Calu3 (cell line): ENCODE measurements at regions not wholly inside any gene's neighbourhood (a gene's known extent, or its start where the extent isn't known, plus 50 kb on each side); places are given as distances from the start of the nearest gene placed in this dataset.

Source experiments
- BruUV-seq: library from RNA; stranded (reverse); fragments of 400-500 nt; replicated peaks from 2 replicates; lab custom pipeline; 2021; lab: Mats Ljungman, UMichigan
- CTCF ChIA-PET: fragments of 300-600 bp; sonication (Branson Sonifier 250); formaldehyde crosslinking; loops from one replicate; lab custom pipeline; 2022; ENCODE audit warnings: antibody characterized with exemption; lab: Charles Lee
- DNase-seq: peaks from one replicate; pipeline ENCODE4 v3.0.0; 2022
- H3K27ac Mint-ChIP-seq: one replicate; pipeline ENCODE4 v1.8.0; 2022; ENCODE audit warnings: mixed read lengths; ENCODE audit not compliant: unreplicated experiment
- H3K27me3 Mint-ChIP-seq: one replicate; pipeline ENCODE4 v1.8.0; 2022; ENCODE audit warnings: mixed read lengths; ENCODE audit not compliant: unreplicated experiment
- H3K36me3 Mint-ChIP-seq: one replicate; pipeline ENCODE4 v1.8.0; 2022; ENCODE audit warnings: mild to moderate bottlenecking, moderate library complexity, mixed read lengths; ENCODE audit not compliant: insufficient read depth, unreplicated experiment
- H3K4me1 Mint-ChIP-seq: one replicate; pipeline ENCODE4 v1.8.0; 2022; ENCODE audit warnings: mild to moderate bottlenecking, low read depth, mixed read lengths; ENCODE audit not compliant: unreplicated experiment
- H3K4me3 Mint-ChIP-seq: one replicate; pipeline ENCODE4 v1.8.0; 2022; ENCODE audit warnings: mild to moderate bottlenecking, low read depth, moderate library complexity, mixed read lengths; ENCODE audit not compliant: unreplicated experiment
- H3K9me3 Mint-ChIP-seq: one replicate; pipeline ENCODE4 v1.8.0; 2022; ENCODE audit warnings: low read depth, mixed read lengths; ENCODE audit not compliant: unreplicated experiment
- CTCF ChIP-seq: fragments of 200-600 bp; IDR thresholded peaks from one replicate; pipeline ENCODE4 v1.8.0; 2022; ENCODE audit warnings: antibody characterized with exemption; ENCODE audit not compliant: unreplicated experiment
- intact Hi-C: fragments of 100-400 bp; cut with micrococcal nuclease; formaldehyde crosslinking; loops from one replicate; pipeline ENCODE4 v1.10.0; 2022; ENCODE audit not compliant: unreplicated experiment

GRCh38 chr2:196568506-196568905 lies 71.0 kb upstream of the CCDC150 start:
- no TSS peak for BruUV-seq
- DNase-seq, result no peak
- no peaks in the 10 kb centered on the region for H3K27me3 Mint-ChIP-seq
- peaks cover 3% of the 10 kb centered on the region for H3K9me3 Mint-ChIP-seq
- H3K4me1 Mint-ChIP-seq, result no peaks in the 10 kb centered on the region
- no peak for TF ChIP-seq CTCF
- no peak overlapping the region for H3K27ac Mint-ChIP-seq
- H3K36me3 Mint-ChIP-seq, result no peaks in the 10 kb centered on the region
- H3K4me3 Mint-ChIP-seq, result no peak overlapping the region
- intact Hi-C loops, result no loop called here
- CTCF ChIA-PET, result interaction anchor here (0.6 to 0.9 kb wide), 2 partner anchors 53 to 1219 kb away, joined by 3 read pairs; no protein-coding TSS in a partner anchor

- no peaks in the 10 kb centered on the region for H3K27me3 Mint-ChIP-seq
- DNase-seq, result no peak
- no peak overlapping the region for H3K4me3 Mint-ChIP-seq
- no peaks in the 10 kb centered on the region for H3K36me3 Mint-ChIP-seq
- no TSS peak for BruUV-seq
- no peak overlapping the region for H3K27ac Mint-ChIP-seq
- CTCF ChIA-PET, result no interaction called here
- intact Hi-C loops, result loop anchor here (10.0 kb wide), 1 partner anchor 170 kb away; no protein-coding TSS in a partner anchor
- no peaks in the 10 kb centered on the region for H3K9me3 Mint-ChIP-seq
- H3K4me1 Mint-ChIP-seq, result peaks cover 8% of the 10 kb centered on the region
- TF ChIP-seq CTCF, result no peak
These were observed 54.6 kb upstream of the CCDC150 start for GRCh38 chr2:196584903-196585302.

- no TSS peak for BruUV-seq
- no peak for DNase-seq
- no peak for TF ChIP-seq CTCF
- Mint-ChIP-seq H3K27ac (no peak overlapping the region), H3K4me3 (no peak overlapping the region), H3K4me1 (peaks cover 8% of the 10 kb centered on the region), H3K9me3 (no peaks in the 10 kb centered on the region), H3K36me3 (no peaks in the 10 kb centered on the region), H3K27me3 (no peaks in the 10 kb centered on the region)
- intact Hi-C loops, result loop anchor here (10.0 kb wide), 1 partner anchor 168 kb away; no protein-coding TSS in a partner anchor
- CTCF ChIA-PET, result no interaction called here
These were observed 53.0 kb upstream of the CCDC150 start for GRCh38 chr2:196586511-196586991.

- DNase-seq, result no peak
- BruUV-seq, result no TSS peak
- CTCF ChIA-PET, result no interaction called here
- Mint-ChIP-seq H3K9me3 (no peaks in the 10 kb centered on the region), H3K27me3 (no peaks in the 10 kb centered on the region), H3K4me3 (no peak overlapping the region), H3K27ac (no peak overlapping the region), H3K4me1 (peaks cover 8% of the 10 kb centered on the region), H3K36me3 (no peaks in the 10 kb centered on the region)
- intact Hi-C loops, result loop anchor here (10.0 kb wide), 1 partner anchor 168 kb away; no protein-coding TSS in a partner anchor
- no peak for TF ChIP-seq CTCF
These were observed 52.5 kb upstream of the CCDC150 start for GRCh38 chr2:196587056-196587455.
